PC-3 (cell line): ENCODE measurements at regions not wholly inside any gene's neighbourhood (a gene's known extent, or its start where the extent isn't known, plus 50 kb on each side); places are given as distances from the start of the nearest gene placed in this dataset.

Experiments
- CTCF ChIP-seq: fragments of 300-600 bp; sonication (generic); conservative IDR thresholded peaks from 2 replicates; pipeline ENCODE4 v1.5.1; 2017; ENCODE audit warnings: antibody characterized with exemption, low read depth, mild to moderate bottlenecking, low read length
- EZH2 ChIP-seq: fragments of 300-600 bp; sonication (generic); IDR thresholded peaks from one replicate; pipeline ENCODE4 v1.6.1; 2017; ENCODE audit warnings: antibody characterized with exemption, mild to moderate bottlenecking, low read length; ENCODE audit not compliant: unreplicated experiment

GRCh38 chr3:72193771-72194430 is 409.0 kb upstream of the PROK2 start:
- TF ChIP-seq CTCF (no peak), EZH2 (no peak)
